NCI-H1092 treated with DMSO at 0.1 percent for 48 hours (cell line): ENCODE measurements at regions not wholly inside any gene's neighbourhood (a gene's known extent, or its start where the extent isn't known, plus 50 kb on each side); places are given as distances from the start of the nearest gene placed in this dataset.

Experiments used
- DNase-seq: peaks from one replicate; lab custom pipeline; 2025; lab: John Stamatoyannopoulos, UW

DNA sequence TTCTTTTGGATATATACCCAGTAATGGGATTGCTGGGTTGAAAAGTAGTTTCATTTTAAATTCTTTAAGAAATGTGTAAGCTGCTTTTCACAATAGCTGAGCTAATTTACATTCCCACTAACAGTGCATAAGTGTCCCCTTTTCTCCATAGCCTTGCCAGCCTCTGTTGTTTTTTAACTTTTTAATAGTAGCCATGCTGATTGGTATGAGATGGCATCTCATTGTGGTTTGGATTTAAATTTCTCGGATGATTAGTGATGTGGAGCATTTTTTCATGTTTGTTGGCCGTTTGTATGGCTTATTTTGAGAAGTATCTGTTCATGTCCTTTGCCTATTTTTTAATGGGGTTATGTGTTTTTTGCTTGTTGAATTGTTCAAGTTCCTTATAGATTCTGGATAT lies 444.3 kb upstream of the ATP11B start:
- DNase-seq = no peak

DNA sequence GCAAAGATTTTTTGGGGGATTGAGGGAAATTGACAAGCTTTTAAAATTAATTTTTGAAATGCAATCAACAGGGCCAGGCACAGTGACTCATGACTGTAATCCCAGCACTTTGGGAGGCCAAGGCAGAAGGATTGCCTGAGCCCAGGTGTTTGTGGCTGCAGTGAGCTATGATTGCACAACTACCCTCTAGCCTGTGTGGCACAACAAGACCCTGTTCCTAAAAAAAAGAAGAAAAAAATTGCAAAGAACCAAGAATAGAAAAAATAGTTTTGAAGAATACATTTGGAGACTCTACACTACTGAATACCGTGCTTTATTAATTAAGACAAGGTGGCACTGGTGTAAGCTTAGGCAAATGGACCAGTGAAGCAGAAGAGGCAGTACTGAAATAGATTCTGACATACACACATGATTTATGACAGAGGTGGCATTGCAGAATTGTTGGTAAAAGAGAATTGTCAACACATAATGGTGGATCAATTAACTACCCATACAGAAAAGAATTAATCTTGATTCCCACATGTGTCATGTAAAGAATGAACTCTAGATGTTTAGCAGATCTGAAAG lies 443.3 kb upstream of the ATP11B start:
- DNase-seq = no peak

- no peak for DNase-seq
These were observed 435.4 kb upstream of the ATP11B start for GRCh38 chr3:182357928-182358327.

DNA sequence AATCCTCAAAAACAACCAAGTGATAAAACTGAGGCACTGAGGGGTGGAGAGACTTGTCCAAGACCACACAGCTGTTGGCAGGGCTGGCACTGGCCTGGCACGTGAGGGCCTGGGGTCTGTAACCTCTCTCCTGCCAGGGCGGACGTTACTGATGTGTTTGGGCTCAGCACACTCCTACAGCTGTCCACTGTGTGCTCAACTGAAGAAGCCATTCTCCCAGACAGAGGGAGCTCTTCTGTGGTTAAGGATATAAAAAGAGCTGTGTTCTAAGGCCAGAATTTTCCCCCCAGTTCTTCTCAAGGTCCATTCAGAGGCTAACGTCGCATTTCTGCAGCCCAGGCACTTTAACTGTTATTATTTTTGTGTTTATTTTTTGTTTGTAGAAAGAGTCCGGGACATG lies 429.0 kb upstream of the ATP11B start:
- peak; percentile 70 for DNase-seq

DNA sequence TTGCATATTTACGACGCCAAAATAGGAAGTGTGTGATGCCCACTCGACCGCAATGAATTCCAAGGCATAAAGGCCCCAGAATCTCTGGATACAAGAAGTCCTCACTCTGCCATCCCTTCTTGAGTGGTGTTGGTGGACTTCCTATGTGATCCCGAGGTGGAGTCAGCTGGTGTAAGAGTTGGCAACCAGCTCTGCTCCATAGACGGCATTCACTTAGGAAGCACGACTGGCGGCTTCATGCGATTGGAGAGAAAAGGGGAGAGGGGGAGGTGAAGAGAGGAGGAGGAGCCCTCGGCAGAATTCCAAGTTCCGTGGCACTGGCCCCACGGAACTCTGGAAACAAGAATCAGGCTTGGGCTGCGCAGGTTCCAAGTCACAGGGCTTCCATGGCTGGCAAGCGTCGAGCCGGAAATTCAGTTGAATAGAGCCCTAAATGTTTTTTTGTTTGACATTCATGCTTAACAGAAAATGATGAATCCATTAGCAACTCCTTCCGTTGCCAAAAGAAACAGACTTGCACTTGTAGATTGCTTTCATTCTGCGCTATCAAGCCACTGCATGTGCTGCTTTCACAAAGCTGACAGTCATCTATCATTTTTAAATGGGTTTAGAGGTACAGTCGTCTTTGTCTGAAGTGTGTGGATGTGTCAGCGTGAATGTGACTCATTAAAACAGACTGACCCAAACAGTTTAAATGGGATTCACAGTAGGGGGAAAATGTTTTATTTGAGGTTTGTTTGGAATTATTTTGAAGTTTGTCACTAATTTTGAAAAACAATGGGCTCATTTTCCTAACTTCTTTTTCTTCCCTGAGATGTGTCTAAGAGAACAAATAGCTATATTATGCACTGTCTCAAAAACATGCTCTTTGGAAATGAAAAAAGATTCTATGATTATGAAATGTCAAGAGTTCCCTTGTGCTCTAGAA lies 428.3 kb upstream of the ATP11B start:
- DNase-seq = peak; percentile 99

- DNase-seq = no peak
These were observed 426.6 kb upstream of the ATP11B start for GRCh38 chr3:182366746-182367145.

DNA sequence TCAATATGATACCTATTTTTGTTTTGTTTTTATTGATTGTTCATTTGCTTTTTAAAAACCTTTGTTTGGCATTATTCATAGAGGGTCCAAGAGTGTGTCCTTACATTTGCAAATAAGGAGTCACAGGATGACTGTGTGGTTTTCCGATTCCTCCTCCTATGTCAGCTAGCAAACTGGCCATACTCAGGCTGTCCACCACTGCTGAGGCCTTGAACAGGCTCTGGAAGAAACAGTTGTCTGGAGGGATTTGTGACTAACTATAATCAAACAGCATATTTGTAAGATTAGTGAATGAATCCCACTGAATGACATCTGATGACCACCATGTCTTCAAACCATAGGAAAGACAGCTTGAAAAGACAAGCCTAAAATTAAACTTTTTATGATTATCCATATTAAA lies 423.4 kb upstream of the ATP11B start:
- DNase-seq = no peak

DNA sequence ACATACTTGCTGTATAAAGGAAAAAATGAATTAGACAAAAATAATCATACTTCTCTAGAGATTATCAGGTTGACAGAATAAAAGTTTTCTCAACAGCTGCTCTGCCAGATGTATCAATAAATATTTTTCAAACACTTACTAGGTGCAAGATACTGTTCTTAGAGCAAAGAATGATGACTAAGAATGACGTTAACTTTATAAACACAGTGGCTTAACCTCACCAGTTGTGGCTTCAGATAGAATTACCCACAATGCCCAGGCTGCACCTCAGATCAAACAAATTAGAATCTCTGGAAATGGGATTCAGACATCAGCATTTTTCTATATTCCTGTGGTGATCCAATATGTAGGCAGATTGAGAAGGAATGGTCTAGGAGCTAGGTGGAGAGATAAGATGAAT lies 422.4 kb upstream of the ATP11B start:
- no peak for DNase-seq

- no peak for DNase-seq
These were observed 417.4 kb upstream of the ATP11B start for GRCh38 chr3:182375916-182376315.

DNA sequence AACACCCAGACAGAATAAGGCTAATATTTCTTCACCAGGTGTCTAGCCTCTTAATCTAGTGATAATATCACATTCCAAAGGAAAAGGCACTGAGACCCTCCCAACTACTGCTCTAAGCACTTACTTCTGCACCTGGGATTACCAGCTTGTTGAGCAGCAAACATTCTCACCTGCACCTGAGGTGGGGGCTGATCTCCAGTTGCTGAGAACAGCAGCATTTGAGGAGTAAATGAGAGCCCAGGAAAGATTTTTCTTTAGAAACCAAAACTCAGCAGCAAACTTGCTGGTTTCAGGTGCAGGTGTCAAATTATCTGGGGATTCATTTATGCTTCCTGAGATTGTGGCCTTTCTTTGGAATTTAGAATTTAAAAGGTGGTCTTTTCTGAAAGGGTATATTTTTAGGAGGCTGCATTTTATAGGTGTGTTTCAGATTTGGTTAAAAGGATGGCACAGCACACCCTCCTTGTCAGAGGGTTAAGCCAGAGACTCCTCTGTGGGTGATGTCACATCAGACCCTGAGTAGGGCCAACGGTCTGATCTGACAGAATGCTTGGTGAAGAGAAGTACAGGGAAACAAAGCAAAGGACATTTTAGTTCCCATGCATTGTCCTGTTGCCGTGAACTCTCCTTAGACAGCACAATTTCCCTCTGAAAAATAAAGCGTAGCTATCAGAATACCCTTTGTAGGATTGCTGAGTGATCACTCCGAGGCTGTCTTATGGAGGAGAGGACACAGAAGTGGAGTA lies 411.0 kb upstream of the ATP11B start:
- no peak for DNase-seq

DNA sequence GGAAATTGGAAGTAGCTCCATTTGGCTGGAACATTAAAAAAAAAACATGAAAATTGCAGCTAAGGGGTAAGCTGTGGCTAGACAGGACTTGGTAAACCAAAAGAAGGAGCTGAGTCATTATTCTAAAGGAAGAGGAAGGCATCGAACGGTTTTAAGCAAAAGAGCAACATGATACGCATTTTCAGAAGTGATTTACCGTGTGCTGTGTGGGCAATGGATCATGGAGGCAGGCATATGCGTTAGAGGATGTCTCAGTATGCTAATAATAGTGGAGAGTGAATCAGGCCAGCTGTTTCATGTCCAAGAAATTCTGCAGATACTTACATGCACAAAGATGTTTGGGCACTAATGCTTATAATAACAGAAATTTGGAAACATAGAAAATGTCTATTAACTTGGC lies 409.1 kb upstream of the ATP11B start:
- DNase-seq = no peak

GRCh38 chr3:182385356-182385755 lies 407.9 kb upstream of the ATP11B start:
- DNase-seq = no peak

DNA sequence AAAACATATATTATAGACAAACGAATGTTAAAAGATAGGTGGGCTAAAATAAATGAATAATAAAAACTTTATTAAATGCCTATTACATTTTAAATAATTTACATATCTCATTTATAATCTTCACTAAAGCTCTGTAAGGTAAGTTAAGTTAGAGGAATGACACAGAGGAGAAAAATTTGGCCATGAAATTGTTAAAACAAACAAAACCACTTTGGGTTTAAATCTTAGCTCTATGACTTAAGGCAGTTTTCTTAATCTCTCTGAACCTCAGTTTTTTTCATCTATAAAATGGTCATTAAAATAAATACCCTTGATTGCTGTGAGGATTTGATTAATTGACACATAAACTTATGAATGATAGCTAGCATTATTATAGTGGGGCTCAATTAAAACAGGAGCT lies 404.8 kb upstream of the ATP11B start:
- no peak for DNase-seq

GRCh38 chr3:182389071-182389815 lies 404.1 kb upstream of the ATP11B start:
- DNase-seq = peak; percentile 61

- no peak for DNase-seq
These were observed 402.9 kb upstream of the ATP11B start for GRCh38 chr3:182390421-182390820.

GRCh38 chr3:182392182-182392937 lies 400.9 kb upstream of the ATP11B start:
- no peak for DNase-seq

GRCh38 chr3:182393151-182393550 lies 400.2 kb upstream of the ATP11B start:
- DNase-seq = no peak

- DNase-seq = no peak
These were observed 399.4 kb upstream of the ATP11B start for GRCh38 chr3:182393830-182394367.

DNA sequence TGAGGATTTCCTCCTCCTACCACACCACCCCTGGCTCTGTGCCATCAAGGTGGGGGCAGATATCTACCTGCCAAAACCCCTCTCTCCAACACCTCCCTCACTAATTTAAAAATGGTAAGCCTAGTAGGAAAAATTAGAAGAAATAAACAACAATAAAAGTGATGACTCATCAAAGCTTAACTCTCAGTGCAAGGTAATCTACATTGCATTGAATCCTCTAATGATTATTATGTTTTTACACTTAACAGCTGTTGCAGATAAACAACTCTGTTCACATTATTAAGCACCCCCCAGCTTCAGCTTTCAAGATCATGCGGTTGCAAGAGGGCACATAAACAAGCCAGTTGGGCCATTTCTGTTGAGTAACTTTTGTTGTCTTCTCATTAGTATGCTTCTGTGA lies 396.1 kb upstream of the ATP11B start:
- no peak for DNase-seq

GRCh38 chr3:182399978-182400737 lies 393.1 kb upstream of the ATP11B start:
- DNase-seq = no peak
